ENCODE measurements at regions not wholly inside any gene's neighbourhood (a gene's known extent, or its start where the extent isn't known, plus 50 kb on each side); places are given as distances from the start of the nearest gene placed in this dataset.

- DNase-seq, result no peak
Observed at GRCh38 chr2:8527676-8528075, 154.2 kb upstream of the ID2 start.

- no peak for DNase-seq
Observed at GRCh38 chr2:8528863-8529262, 153.0 kb upstream of the ID2 start.

- no peak for DNase-seq
Observed at GRCh38 chr2:8529706-8530277, 152.1 kb upstream of the ID2 start.

- no peak for DNase-seq
Observed at GRCh38 chr2:8531481-8531880, 150.4 kb upstream of the ID2 start.

- no peak for DNase-seq
Observed at GRCh38 chr2:8532438-8532837, 149.4 kb upstream of the ID2 start.

GRCh38 chr2:8533923-8534322 is 147.9 kb upstream of the ID2 start:
- no peak for DNase-seq

- no peak for DNase-seq
Observed at GRCh38 chr2:8534386-8534728, 147.5 kb upstream of the ID2 start.

GRCh38 chr2:8534729-8535468 is 147.0 kb upstream of the ID2 start:
- DNase-seq, result no peak

GRCh38 chr2:8535469-8535795 is 146.4 kb upstream of the ID2 start:
- DNase-seq, result no peak

- DNase-seq, result peak; percentile 11
Observed at GRCh38 chr2:8535821-8536685, 145.8 kb upstream of the ID2 start.

- no peak for DNase-seq
Observed at GRCh38 chr2:8536686-8537561, 144.9 kb upstream of the ID2 start.

GRCh38 chr2:8537562-8538155 is 144.2 kb upstream of the ID2 start:
- DNase-seq, result no peak

GRCh38 chr2:8538531-8538930 is 143.3 kb upstream of the ID2 start:
- no peak for DNase-seq

- no peak for DNase-seq
Observed at GRCh38 chr2:8538931-8539621, 142.8 kb upstream of the ID2 start.

GRCh38 chr2:8539743-8540551 is 141.9 kb upstream of the ID2 start:
- no peak for DNase-seq

- DNase-seq, result no peak
Observed at GRCh38 chr2:8540552-8541055, 141.3 kb upstream of the ID2 start.

- no peak for DNase-seq
Observed at GRCh38 chr2:8541223-8541622, 140.6 kb upstream of the ID2 start.

GRCh38 chr2:8541636-8542035 is 140.2 kb upstream of the ID2 start:
- no peak for DNase-seq

GRCh38 chr2:8542381-8543059 is 139.3 kb upstream of the ID2 start:
- DNase-seq, result no peak

GRCh38 chr2:8543060-8543382 is 138.8 kb upstream of the ID2 start:
- peak; percentile 86 for DNase-seq
